NCI-H2227 treated with DMSO at 0.1 percent for 48 hours (cell line): ENCODE measurements at regions not wholly inside any gene's neighbourhood (a gene's known extent, or its start where the extent isn't known, plus 50 kb on each side); places are given as distances from the start of the nearest gene placed in this dataset.
A peak's percentile ranks its signal among the peaks of the same experiment; 100 is the strongest.

Source experiments
- DNase-seq: peaks from one replicate; lab custom pipeline; 2025; lab: John Stamatoyannopoulos, UW

- no peak for DNase-seq
These were observed 244.8 kb upstream of the NCKAP5 start for GRCh38 chr2:133812826-133813617.

GRCh38 chr2:133814890-133815289 lies 246.6 kb upstream of the NCKAP5 start:
- no peak for DNase-seq

DNA sequence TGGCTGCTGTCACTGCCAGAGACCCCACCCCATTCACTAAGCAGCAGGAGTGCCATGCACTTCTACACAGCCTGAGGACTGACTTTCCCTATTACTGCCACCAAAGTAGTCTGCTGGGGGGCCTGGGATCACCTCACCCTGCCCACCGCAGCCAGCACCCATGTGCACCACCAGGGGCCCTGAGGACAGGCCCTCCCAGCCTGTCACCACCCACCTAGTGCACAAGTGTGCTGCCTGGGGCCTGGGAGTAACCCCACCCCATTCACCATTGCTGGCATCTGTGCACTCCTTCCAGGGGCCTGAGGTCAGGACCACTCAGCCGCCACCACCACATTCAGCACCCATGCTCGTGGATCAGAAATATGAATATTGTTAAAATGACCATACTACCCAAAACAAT lies 247.8 kb upstream of the NCKAP5 start:
- DNase-seq, result no peak

- peak; percentile 91 for DNase-seq
These were observed 249.7 kb upstream of the NCKAP5 start for GRCh38 chr2:133817680-133818566.

DNA sequence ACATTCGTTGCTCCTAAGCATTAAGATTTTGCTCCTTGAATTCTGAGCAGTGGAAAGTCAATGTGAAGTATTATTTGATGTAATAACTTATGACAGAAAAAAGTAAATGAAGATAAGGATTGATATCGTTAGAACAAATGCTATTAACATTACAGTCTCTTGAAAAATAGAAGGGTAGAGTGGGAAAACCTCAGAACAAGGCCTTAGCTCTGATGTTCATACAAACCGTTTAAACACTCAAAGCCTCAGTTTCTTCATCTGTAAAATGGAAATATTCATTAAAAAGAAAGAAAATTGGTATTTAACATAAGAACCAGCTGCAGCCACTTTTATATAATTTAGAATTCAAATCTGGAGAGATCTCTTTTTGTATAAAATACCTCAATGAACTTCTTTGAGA lies 250.4 kb upstream of the NCKAP5 start:
- no peak for DNase-seq

DNA sequence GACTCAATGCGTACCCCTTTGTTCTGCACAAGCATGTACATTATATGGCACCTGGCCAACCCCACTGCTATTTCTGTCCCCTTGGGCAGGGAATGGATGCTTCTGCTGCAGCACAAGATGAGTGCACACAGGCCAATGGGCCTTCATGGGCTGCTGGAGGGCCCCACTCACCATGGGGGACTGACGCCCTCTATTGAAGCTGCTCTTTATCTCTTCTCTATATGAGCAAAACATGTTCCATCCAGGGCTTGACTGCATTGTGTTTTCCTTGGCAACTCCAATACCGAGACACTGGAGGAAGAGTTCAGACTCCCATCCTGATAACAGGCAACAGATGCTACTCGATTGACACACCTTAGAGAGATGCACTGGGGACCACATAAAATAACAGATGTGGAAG lies 251.6 kb upstream of the NCKAP5 start:
- DNase-seq, result no peak

DNA sequence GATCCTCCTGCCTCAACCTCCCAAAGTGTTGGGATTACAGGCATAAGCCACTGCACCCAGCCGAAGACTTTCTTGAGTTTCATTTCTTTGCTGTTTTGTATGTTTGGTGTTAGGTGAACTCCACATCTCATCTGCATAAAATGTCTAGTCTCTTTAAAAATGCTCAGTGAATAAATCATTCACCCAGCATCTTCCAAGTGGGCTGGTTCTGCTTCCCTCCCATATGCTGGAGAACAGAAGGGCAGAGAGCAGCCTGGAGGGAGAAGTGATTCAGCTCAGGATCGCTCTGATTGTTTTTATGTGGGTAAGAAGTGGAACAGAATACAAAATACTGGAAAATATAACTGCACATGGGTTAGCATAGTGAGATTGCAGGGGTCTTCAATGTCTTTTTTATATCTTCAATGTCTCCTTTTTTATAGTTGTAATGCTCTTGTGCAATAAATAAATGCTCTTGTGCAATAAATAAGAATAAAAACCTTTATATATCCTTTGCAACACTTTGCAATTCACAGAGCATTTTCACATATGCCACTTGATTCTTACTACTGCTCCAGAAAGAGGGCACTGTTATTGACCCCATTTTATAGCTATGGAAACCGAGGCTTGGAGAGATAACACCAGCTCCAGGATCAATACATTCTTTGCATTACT lies 253.0 kb upstream of the NCKAP5 start:
- DNase-seq, result no peak

DNA sequence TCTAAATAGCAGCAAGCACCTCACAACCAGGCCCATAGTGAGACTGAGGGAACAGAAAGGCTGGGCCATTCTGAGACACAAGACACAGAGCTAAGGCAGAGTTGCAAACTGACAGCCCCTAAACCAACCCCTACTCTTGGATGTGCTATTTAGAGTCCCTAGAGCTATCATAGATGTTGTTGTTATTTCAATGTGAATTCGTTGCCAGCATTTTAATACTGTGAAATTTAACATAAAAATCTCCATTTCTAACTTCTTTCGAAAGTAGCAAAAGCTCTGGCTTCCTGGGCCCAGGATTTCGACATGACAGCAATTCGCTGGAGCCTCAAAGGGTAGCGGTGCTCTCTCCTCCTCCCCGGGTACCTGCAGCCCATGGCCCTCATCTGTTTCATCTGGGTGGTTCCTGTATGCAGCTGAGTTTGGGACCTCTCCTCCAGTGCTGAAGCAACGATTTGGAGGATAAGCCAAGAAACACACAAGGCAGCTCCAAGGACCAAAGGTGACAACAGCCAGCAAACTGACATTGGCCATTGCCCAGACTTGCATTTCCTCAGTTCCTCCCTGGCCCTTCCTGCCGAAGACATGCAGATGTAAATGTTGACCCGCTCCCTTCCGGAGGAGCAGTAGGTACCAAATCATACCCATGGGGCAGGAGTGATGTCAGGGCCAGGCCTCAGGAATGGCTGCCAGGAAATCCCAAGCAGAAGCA lies 254.4 kb upstream of the NCKAP5 start:
- no peak for DNase-seq

DNA sequence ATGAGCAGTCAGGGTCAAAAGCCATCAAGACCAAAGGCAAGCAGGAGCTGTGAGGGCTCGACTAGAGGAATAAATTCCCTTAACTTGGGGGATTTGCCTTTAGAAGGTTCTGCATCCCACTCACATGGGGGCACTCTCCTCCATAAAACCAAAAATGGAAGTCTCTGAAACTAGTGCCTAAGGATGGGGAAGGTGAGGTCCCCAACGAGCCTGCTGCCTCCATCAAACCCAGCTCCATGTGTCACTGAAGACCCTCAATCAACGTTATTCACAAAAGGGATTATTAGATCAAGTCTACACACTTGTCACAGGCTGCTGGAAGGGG lies 254.9 kb upstream of the NCKAP5 start:
- no peak for DNase-seq

GRCh38 chr2:133824869-133825268 lies 256.6 kb upstream of the NCKAP5 start:
- no peak for DNase-seq

DNA sequence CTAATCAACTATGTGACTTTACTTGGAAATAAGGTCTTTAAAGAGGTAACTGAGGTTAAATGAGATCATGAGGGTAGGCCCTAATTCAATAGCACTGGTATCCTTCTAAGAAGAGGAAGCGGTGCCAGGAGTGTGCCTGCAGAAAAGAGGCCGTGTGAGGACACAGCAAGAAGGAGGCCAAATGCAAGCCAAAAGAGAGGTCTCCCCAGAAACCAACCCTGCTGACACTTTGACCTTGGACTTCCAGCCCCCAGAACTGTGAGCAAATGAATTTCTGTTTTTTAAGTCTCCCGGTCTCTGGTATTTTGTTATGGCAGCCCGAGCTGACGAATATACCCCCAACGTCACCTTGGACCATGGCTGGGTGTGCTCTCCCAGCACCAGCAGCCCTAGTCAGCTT lies 257.5 kb upstream of the NCKAP5 start:
- no peak for DNase-seq

DNA sequence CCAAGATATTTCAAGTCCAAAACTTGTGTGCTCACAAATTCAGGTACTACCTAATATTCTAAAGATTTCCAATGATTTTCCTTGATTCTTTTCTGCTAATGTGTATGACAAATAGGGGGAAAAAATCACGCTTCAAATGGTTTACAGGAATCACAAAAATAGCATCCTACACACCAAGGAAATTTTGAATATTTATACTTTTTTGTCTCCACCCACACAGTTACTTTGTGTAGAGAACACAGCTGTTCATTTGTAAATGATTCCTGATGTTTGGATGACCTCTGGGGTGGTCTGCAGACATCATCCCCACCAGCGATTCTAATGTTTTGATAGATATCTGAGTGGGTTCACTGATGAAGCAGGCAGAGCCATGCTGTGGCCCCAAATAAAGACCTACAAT lies 260.6 kb upstream of the NCKAP5 start:
- no peak for DNase-seq

DNA sequence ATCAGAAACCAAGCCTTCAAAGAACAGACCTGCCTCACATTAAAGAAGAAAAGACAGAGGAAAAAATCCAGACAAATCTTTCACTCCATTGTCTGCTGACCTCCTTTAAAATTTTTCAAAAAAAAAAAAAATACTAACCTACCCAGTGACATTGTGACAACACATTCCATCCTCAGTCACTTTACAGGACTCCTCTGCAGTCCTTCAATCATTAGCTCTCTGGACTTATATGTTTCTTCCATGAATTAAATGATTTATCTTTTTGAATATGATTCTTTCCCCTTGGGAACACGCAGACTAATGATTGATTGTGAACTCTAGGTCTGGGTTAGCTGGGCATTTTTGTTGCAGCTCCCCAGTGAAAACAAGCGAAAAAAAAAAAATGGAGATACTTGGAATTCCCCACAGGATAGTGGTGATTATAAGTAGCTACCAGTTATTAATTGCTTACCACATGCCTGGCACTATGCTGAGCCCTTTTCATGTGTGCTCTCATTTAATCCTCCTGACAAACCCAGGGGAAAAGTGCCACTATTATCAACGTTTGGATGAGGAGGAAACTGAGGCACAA lies 261.3 kb upstream of the NCKAP5 start:
- no peak for DNase-seq

DNA sequence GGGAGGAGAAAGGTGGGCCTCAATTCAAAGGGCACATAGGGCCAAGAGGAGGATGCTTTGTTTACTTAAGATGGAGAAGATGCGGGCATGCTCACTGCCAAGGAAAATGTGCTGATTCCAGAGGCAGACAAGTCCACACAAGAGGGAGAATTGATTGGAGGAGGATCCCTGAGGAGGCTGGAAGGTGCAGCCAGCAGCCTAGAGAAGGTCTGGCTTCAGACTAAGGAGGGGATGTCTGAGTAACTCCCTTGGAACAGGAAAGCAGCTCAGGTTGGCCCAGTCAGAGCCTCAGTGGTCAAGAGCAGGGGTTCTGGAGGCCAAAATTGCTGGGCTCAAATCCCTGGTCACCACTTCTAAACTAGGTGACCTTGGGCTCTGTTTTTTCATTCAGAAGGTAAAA lies 265.5 kb upstream of the NCKAP5 start:
- DNase-seq, result no peak

DNA sequence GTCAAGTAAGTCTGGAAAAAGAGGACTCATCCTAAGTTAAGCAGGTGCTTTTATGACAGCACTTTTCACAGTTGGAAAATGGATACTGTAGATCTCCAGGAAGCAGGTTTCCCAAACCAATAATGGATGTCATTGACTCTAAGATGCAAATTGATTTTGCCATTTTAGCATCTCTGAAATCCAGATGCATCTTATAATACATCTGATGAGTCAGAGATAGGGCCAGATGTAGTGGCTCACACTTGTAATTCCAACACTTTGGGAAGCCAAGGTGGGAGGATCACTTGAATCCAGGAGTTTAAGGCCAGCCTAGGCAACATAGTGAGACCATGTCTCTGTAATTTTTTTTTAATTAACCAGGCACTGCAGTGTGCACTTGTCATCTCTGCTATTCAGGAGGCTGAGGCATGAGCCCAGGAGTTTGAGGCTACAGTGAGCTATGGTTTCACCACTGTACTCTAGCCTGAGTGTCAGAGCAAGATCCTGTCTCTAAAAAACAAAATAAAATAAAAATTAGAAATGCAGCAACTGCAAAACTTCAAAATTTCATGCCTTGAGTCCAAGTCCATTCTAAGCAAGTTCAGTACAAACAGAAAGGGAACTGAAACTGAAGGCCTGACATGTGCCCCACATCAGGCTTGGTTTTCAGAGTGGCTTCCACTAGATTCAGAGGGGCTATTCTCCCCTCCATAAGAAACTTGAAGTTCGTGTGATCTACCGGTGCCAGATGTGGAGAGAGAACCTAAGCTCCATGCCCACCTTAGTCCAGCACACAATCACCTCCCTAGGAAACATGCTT lies 267.8 kb upstream of the NCKAP5 start:
- no peak for DNase-seq

- DNase-seq, result no peak
These were observed 268.6 kb upstream of the NCKAP5 start for GRCh38 chr2:133836691-133837345.

GRCh38 chr2:133837441-133838094 lies 269.3 kb upstream of the NCKAP5 start:
- no peak for DNase-seq

DNA sequence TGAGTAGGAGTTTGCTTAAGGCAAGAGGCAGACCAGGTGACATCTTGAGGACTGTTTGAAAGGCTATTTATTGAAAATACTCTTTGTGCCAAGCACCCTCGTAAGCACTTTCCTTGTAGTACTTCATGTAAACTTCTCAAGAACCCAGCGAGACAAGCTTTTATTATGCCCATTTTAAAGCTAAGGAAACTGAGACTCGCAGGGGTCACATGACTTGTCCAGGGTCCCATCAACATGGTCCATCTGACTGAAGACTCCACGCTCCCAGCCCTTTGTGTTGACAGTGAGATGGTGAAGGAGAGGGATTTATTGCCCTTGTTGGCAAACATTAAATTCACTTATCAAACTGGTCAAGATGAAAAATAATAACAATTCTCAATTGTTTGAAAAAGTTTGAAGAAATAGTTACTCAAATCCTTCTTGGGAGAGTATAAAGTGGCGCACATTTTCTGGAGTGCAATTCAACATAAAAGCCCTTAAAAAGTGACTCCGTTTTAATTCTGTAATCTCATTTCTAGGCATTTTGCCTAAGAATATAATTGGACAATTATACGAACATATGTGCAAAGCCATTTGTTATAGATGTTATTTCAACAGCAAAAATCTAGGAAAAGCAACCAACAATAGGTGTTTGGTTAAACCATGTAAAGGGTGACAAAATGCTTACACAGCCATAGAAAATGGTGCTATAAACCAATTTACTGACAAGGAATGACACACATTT lies 270.5 kb upstream of the NCKAP5 start:
- DNase-seq, result no peak

DNA sequence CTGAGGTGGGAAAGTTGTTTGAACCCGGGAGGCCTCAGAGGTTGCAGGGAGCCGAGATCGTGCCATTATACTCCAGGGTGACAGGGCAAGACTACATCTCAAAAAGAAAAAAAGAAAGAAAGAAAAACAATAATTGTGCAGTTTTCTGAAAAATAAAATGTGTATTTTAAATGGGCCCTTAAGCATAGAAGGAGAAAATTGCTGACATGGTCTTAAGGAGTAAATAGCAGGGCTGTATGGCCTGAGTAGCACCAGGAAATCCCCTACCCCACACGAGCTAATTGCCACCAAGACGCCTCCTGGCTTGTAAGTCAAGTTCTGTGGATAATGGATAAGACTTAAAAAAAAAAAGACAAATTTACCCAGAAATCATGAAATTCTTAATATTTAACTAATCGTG lies 271.4 kb upstream of the NCKAP5 start:
- DNase-seq, result no peak
